HG03354 (cell line): ENCODE measurements at regions not wholly inside any gene's neighbourhood (a gene's known extent, or its start where the extent isn't known, plus 50 kb on each side); places are given as distances from the start of the nearest gene placed in this dataset.
"Not testable (repeated sequence)": the region's sequence is repeated elsewhere in the genome, so short reads cannot be mapped to it uniquely, and the experiment has no call there.

Experiments
- ATAC-seq: cut with Tn5 transposase; IDR thresholded peaks from one replicate; pipeline ENCODE4 v1.9.1; 2021; ENCODE audit warnings: mild to moderate bottlenecking; ENCODE audit not compliant: unreplicated experiment, poor library complexity, severe bottlenecking

GRCh38 chr1:221525749-221526148 lies 216.1 kb downstream of the DUSP10 start:
- ATAC-seq: no peak

- no peak for ATAC-seq
Measured at GRCh38 chr1:221527302-221527701, 214.6 kb downstream of the DUSP10 start.

- ATAC-seq: no peak
Measured at GRCh38 chr1:221527886-221528624, 213.8 kb downstream of the DUSP10 start.

- not testable (repeated sequence) for ATAC-seq
Measured at GRCh38 chr1:221530159-221530558, 211.7 kb downstream of the DUSP10 start.

- ATAC-seq: no peak
Measured at GRCh38 chr1:221530791-221531190, 211.1 kb downstream of the DUSP10 start.

- no peak for ATAC-seq
Measured at GRCh38 chr1:221532071-221532773, 209.7 kb downstream of the DUSP10 start.

- ATAC-seq: no peak
Measured at GRCh38 chr1:221541296-221541695, 200.6 kb downstream of the DUSP10 start.

- no peak for ATAC-seq
Measured at GRCh38 chr1:221543529-221544120, 198.3 kb downstream of the DUSP10 start.

- ATAC-seq: no peak
Measured at GRCh38 chr1:221548942-221549341, 192.9 kb downstream of the DUSP10 start.

- ATAC-seq: no peak
Measured at GRCh38 chr1:221549815-221550214, 192.1 kb downstream of the DUSP10 start.

GRCh38 chr1:221552792-221553191 lies 189.1 kb downstream of the DUSP10 start:
- not testable (repeated sequence) for ATAC-seq

GRCh38 chr1:221555689-221556433 lies 186.0 kb downstream of the DUSP10 start:
- no peak for ATAC-seq

GRCh38 chr1:221556435-221556834 lies 185.5 kb downstream of the DUSP10 start:
- ATAC-seq: no peak

GRCh38 chr1:221557013-221557412 lies 184.9 kb downstream of the DUSP10 start:
- ATAC-seq: no peak

- no peak for ATAC-seq
Measured at GRCh38 chr1:221558396-221558795, 183.5 kb downstream of the DUSP10 start.

GRCh38 chr1:221559911-221560310 lies 182.0 kb downstream of the DUSP10 start:
- no peak for ATAC-seq

- no peak for ATAC-seq
Measured at GRCh38 chr1:221562542-221563475, 179.1 kb downstream of the DUSP10 start.

- ATAC-seq: no peak
Measured at GRCh38 chr1:221563476-221563921, 178.4 kb downstream of the DUSP10 start.

- ATAC-seq: no peak
Measured at GRCh38 chr1:221564891-221565290, 177.0 kb downstream of the DUSP10 start.
